ENCODE measurements at regions not wholly inside any gene's neighbourhood (a gene's known extent, or its start where the extent isn't known, plus 50 kb on each side); places are given as distances from the start of the nearest gene placed in this dataset.

- Histone ChIP-seq H3K4me1 (no peaks in the 10 kb centered on the region), H3K4me3 (no peak overlapping the region), H3K36me3 (replicated peaks in 1 of 2; ENCODE audit: insufficient read depth in 1 of 2, low read depth in 2 of 2) (no peaks in the 10 kb centered on the region), H3K27me3 (no peaks in the 10 kb centered on the region), H3K27ac (no peak overlapping the region), H3K9me3 (no peaks in the 10 kb centered on the region)
- DNase-seq: no peak
- intact Hi-C loops (cut with DNase I): no loop called here
- WGBS, 2 donors: 79 to 80% methylated on average over 1 of the region's 1 CpG
- no peak for TF ChIP-seq CTCF (IDR thresholded peaks at IDR 0.05)
- no peak for ATAC-seq
Measured at GRCh38 chr4:38290914-38291313, 330.7 kb downstream of the PTTG2 start.

GRCh38 chr4:38292529-38292928 is 332.3 kb downstream of the PTTG2 start:
- no peaks in the 10 kb centered on the region for H3K36me3 ChIP-seq (replicated peaks in 1 of 2; ENCODE audit: insufficient read depth in 1 of 2, low read depth in 2 of 2)
- no peak for ATAC-seq
- no peak overlapping the region for H3K27ac ChIP-seq
- H3K9me3 ChIP-seq: no peaks in the 10 kb centered on the region
- no peak for DNase-seq
- 83 to 91% methylated on average over 1 of the region's 1 CpG for WGBS, 2 donors
- TF ChIP-seq CTCF (IDR thresholded peaks at IDR 0.05): no peak
- no peak for TF ChIP-seq POLR2A (IDR thresholded peaks at IDR 0.05)
- no peak overlapping the region for H3K4me3 ChIP-seq
- no peaks in the 10 kb centered on the region for H3K4me1 ChIP-seq
- H3K27me3 ChIP-seq: no peaks in the 10 kb centered on the region
- intact Hi-C loops (cut with DNase I): no loop called here

- no peak overlapping the region for H3K27ac ChIP-seq
- no peaks in the 10 kb centered on the region for H3K9me3 ChIP-seq
- ATAC-seq: no peak
- H3K4me3 ChIP-seq: no peak overlapping the region
- H3K36me3 ChIP-seq (replicated peaks in 1 of 2; ENCODE audit: insufficient read depth in 1 of 2, low read depth in 2 of 2): no peaks in the 10 kb centered on the region
- DNase-seq: no peak
- no peaks in the 10 kb centered on the region for H3K27me3 ChIP-seq
- no peaks in the 10 kb centered on the region for H3K4me1 ChIP-seq
- 78 to 92% methylated on average over 1 of the region's 1 CpG for WGBS, 2 donors
- intact Hi-C loops (cut with DNase I): no loop called here
- no peak for TF ChIP-seq CTCF (IDR thresholded peaks at IDR 0.05)
- no peak for TF ChIP-seq POLR2A (IDR thresholded peaks at IDR 0.05)
Measured at GRCh38 chr4:38294238-38294637, 334.0 kb downstream of the PTTG2 start.

- TF ChIP-seq CTCF (IDR thresholded peaks at IDR 0.05): no peak
- no peak for TF ChIP-seq POLR2A (IDR thresholded peaks at IDR 0.05)
- Histone ChIP-seq H3K9me3 (no peaks in the 10 kb centered on the region), H3K27me3 (no peaks in the 10 kb centered on the region), H3K4me3 (no peak overlapping the region), H3K27ac (no peak overlapping the region), H3K36me3 (replicated peaks in 1 of 2; ENCODE audit: insufficient read depth in 1 of 2, low read depth in 2 of 2) (no peaks in the 10 kb centered on the region), H3K4me1 (no peaks in the 10 kb centered on the region)
- DNase-seq: no peak
- intact Hi-C loops (cut with DNase I): no loop called here
- WGBS, 2 donors: 86 to 90% methylated on average over 3 of the region's 3 CpGs
- no peak for ATAC-seq
Measured at GRCh38 chr4:38297061-38297460, 336.9 kb downstream of the PTTG2 start.

- H3K4me1 ChIP-seq: no peaks in the 10 kb centered on the region
- intact Hi-C loops (cut with DNase I): no loop called here
- no peaks in the 10 kb centered on the region for H3K9me3 ChIP-seq
- ATAC-seq (no peak), DNase-seq (no peak)
- H3K27ac ChIP-seq: no peak overlapping the region
- TF ChIP-seq CTCF (IDR thresholded peaks at IDR 0.05) (no peak), POLR2A (IDR thresholded peaks at IDR 0.05) (no peak)
- no peak overlapping the region for H3K4me3 ChIP-seq
- H3K27me3 ChIP-seq: no peaks in the 10 kb centered on the region
- no peaks in the 10 kb centered on the region for H3K36me3 ChIP-seq (replicated peaks in 1 of 2; ENCODE audit: insufficient read depth in 1 of 2, low read depth in 2 of 2)
- 45 to 55% methylated on average over 1 of the region's 1 CpG for WGBS, 2 donors
Measured at GRCh38 chr4:38298868-38299713, 338.9 kb downstream of the PTTG2 start.
